ENCODE measurements at regions not wholly inside any gene's neighbourhood (a gene's known extent, or its start where the extent isn't known, plus 50 kb on each side); places are given as distances from the start of the nearest gene placed in this dataset.

DNA sequence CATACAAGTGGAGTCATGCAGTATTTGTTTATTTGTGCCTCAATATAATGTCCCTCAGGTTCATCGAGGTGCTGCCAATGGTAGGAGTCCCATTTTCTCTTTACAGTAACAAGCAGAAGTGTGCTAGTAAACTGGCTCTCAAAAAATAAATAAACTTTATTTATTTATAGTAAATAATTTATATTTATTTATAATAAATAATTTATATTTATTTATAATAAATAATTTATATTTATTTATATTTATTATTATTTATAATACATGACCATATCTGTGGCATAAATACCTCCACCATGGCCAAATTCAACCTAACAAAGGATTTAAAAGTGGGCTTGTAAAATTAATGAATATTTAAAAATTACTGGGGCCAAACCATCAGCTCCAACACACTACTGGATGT lies 464.9 kb upstream of the NWD2 start:
- Mint-ChIP-seq H3K36me3 (ENCODE audit: insufficient read depth) (no peaks in the 10 kb centered on the region), H3K4me1 (ENCODE audit: low read depth) (peaks cover 1% of the 10 kb centered on the region)
- DNase-seq (ENCODE audit: low spot score, unreplicated experiment): no peak

DNA sequence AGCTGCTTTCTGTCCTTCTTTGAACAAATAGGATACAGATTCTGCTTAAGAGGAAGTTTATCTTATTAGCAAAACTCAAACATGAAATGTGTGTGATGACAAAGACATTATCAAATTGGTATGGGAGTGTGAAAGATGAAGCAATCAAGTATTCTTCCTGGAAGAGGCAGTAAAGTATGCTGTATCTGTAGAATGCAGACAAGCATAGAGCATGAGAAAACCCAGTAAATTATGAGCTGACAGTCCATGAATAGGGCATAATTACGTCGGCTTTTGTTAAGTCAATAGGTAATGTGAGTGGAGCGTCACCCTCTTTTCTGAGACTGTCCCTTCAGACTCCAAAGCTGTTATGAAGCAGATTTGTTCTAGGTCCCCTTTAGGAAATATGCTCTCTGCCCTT lies 458.6 kb upstream of the NWD2 start:
- no peaks in the 10 kb centered on the region for H3K27me3 Mint-ChIP-seq
- TF ChIP-seq, protein P1, sequence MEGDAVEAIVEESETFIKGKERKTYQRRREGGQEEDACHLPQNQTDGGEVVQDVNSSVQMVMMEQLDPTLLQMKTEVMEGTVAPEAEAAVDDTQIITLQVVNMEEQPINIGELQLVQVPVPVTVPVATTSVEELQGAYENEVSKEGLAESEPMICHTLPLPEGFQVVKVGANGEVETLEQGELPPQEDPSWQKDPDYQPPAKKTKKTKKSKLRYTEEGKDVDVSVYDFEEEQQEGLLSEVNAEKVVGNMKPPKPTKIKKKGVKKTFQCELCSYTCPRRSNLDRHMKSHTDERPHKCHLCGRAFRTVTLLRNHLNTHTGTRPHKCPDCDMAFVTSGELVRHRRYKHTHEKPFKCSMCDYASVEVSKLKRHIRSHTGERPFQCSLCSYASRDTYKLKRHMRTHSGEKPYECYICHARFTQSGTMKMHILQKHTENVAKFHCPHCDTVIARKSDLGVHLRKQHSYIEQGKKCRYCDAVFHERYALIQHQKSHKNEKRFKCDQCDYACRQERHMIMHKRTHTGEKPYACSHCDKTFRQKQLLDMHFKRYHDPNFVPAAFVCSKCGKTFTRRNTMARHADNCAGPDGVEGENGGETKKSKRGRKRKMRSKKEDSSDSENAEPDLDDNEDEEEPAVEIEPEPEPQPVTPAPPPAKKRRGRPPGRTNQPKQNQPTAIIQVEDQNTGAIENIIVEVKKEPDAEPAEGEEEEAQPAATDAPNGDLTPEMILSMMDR (IDR thresholded peaks at IDR 0.05; ENCODE audit: unreplicated experiment): no peak
- no peaks in the 10 kb centered on the region for H3K9me3 Mint-ChIP-seq (ENCODE audit: low read depth)
- H3K4me1 Mint-ChIP-seq (ENCODE audit: low read depth): no peaks in the 10 kb centered on the region
- no peak for DNase-seq (ENCODE audit: low spot score, unreplicated experiment)
- H3K36me3 Mint-ChIP-seq (ENCODE audit: insufficient read depth): no peaks in the 10 kb centered on the region
- H3K27ac Mint-ChIP-seq: no peak overlapping the region
- H3K4me3 Mint-ChIP-seq (ENCODE audit: low read depth): no peak overlapping the region

More for the DNA sequence above, 464.9 kb upstream of the NWD2 start:
- H3K4me3 Mint-ChIP-seq (ENCODE audit: low read depth): no peak overlapping the region
- H3K27me3 Mint-ChIP-seq: no peaks in the 10 kb centered on the region
- no peak overlapping the region for H3K27ac Mint-ChIP-seq
- peaks cover 2% of the 10 kb centered on the region for H3K9me3 Mint-ChIP-seq (ENCODE audit: low read depth)
- TF ChIP-seq, protein P1 (IDR thresholded peaks at IDR 0.05; ENCODE audit: unreplicated experiment): no peak

DNA sequence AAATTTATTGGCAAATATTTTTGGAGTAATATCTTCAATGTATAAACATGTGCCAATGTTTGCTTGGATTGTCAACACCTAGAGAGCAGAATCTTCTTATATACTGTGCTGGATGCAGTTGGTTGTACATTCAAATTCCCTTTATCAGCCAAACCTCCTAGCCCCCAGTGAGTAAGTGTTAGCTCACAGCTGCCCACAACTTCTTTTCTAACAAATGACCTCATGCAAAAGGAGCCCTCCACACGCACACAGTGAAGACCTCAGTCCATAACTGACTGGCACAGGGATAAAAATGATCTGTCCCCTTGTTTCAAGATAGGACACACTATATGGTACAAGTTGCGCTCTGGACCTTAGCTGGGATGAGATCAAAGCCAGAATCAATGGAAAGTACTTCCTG lies 458.0 kb upstream of the NWD2 start:
- TF ChIP-seq, protein P1 (IDR thresholded peaks at IDR 0.05; ENCODE audit: unreplicated experiment): no peak
- no peak overlapping the region for H3K4me3 Mint-ChIP-seq (ENCODE audit: low read depth)
- DNase-seq (ENCODE audit: low spot score, unreplicated experiment): no peak
- no peak overlapping the region for H3K27ac Mint-ChIP-seq
- no peaks in the 10 kb centered on the region for H3K27me3 Mint-ChIP-seq
- H3K4me1 Mint-ChIP-seq (ENCODE audit: low read depth): no peaks in the 10 kb centered on the region
- H3K9me3 Mint-ChIP-seq (ENCODE audit: low read depth): no peaks in the 10 kb centered on the region
- no peaks in the 10 kb centered on the region for H3K36me3 Mint-ChIP-seq (ENCODE audit: insufficient read depth)

DNA sequence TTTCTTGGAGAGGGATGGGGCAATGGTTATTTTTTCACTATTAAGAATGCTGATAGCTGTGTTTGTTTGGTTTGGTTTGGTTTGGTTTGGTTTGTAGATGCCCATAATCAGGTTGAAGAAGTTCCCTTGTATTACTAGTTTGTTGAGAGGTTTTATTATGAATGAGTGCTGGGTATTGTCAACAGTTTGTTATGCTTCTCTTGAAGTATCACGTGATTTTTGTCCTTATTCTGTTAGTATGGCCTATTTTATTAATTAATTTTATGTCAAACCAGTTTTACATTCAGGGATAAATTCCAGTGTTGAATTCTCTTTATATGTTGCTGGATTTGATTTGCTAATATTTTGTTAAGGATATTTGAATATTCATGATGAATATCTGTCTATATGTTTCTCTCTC lies 449.8 kb upstream of the NWD2 start:
- Mint-ChIP-seq H3K4me1 (ENCODE audit: low read depth) (no peaks in the 10 kb centered on the region), H3K4me3 (ENCODE audit: low read depth) (no peak overlapping the region), H3K27ac (no peak overlapping the region), H3K36me3 (ENCODE audit: insufficient read depth) (no peaks in the 10 kb centered on the region), H3K9me3 (ENCODE audit: low read depth) (peaks cover 9% of the 10 kb centered on the region), H3K27me3 (no peaks in the 10 kb centered on the region)
- no peak for DNase-seq (ENCODE audit: low spot score, unreplicated experiment)
- TF ChIP-seq, protein P1 (IDR thresholded peaks at IDR 0.05; ENCODE audit: unreplicated experiment): no peak

DNA sequence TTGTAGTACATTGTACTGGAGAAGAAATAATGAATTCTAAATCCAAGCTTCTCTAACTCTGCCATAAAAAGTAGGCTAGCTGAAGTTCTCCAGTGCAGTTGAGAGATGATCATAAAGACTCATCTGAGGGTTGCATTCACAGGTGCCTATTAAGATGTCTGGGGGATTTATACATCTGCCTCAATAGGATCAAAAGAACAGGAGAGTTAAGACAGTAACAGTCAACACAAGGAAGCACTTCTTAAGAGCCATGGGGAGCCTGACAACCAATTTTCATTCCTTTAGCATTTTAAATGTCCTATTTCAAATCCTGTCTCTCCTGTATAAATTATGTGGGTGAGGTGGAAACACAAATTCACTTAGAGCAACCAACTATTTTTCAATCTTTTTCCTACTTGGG lies 432.4 kb upstream of the NWD2 start:
- Mint-ChIP-seq H3K9me3 (ENCODE audit: low read depth) (peaks cover 8% of the 10 kb centered on the region), H3K27ac (no peak overlapping the region), H3K4me3 (ENCODE audit: low read depth) (no peak overlapping the region), H3K4me1 (ENCODE audit: low read depth) (no peaks in the 10 kb centered on the region), H3K27me3 (no peaks in the 10 kb centered on the region), H3K36me3 (ENCODE audit: insufficient read depth) (no peaks in the 10 kb centered on the region)
- DNase-seq (ENCODE audit: low spot score, unreplicated experiment): no peak
- TF ChIP-seq, protein P1 (IDR thresholded peaks at IDR 0.05; ENCODE audit: unreplicated experiment): no peak
